SK-N-MC (cell line): ENCODE measurements at regions not wholly inside any gene's neighbourhood (a gene's known extent, or its start where the extent isn't known, plus 50 kb on each side); places are given as distances from the start of the nearest gene placed in this dataset.

Experiments used
- EZH2 ChIP-seq: fragments of 200-600 bp; sonication (generic); IDR thresholded peaks from one replicate; pipeline ENCODE4 v1.6.1; 2017; ENCODE audit warnings: antibody characterized with exemption
- POLR2AphosphoS5 ChIP-seq: IDR thresholded peaks from 2 replicates; pipeline ENCODE4 v1.6.1; 2012; ENCODE audit warnings: mild to moderate bottlenecking, low read depth, low read length, borderline replicate concordance

DNA sequence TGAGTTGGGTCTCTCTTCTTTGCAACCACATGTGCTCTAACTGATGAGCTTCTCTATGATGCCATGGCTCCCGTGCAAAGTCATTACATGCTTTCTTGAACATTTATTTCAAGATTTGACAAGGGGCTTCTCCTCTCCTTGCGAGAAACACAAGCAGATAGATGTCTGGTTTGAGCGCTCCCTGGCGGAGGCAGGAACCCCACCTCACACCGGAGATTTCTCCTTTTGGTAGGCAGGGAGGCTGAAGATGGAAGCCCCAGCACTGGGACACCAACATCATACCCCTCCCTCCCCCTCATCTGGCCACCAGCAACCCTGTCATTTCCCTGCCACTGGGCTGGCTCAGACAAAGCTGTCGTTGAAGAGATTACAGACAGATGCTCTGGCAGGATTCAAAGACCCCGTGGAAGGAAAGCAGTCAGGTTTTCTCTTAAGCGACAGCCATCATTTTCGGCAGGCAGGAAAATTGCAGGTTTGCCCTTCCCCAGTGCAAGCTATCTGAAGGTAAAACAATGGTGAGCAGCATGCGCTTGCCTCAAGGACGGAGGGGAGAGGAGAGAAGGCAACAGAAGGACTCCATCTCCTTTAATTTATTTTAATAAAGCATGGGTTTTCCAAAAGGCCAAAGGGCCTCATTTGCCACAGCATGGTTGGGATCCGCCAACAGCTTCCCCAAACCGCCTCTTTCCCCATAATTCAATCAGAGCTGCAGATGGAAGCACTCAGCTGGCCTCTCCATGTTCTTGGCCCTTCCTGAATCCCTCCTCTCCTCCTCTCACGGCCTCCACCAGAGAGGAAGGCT is 344.1 kb upstream of the TSHZ3 start:
- no peak for TF ChIP-seq POLR2AphosphoS5
- no peak for TF ChIP-seq EZH2
